ENCODE measurements at regions not wholly inside any gene's neighbourhood (a gene's known extent, or its start where the extent isn't known, plus 50 kb on each side); places are given as distances from the start of the nearest gene placed in this dataset.
"Not testable (repeated sequence)": the region's sequence is repeated elsewhere in the genome, so short reads cannot be mapped to it uniquely, and the experiment has no call there.

DNA sequence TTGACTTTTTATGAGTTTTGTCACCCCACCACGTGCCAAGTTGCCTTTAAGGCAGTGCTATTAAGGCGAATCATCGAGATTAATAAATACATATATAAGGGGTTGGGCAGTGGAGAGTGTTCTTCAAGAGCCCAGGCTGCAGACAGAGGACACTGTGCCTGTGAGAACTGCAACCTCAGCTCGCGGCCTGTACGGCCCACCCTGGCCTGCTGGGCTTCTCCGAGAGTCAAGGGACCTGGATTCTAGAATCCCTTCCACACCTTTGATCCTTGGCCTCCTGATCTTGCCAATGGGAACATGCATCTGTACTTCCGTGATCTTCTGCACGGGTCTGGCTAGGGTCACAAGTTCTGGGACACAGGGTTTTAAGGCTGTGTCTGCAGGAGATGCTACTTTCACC, 54.5 kb downstream of the IRX5 start:
- no peak for DNase-seq

- DNase-seq = no peak
Measured at GRCh38 chr16:54985668-54986067, 55.0 kb downstream of the IRX5 start.

GRCh38 chr16:54986409-54986808, 55.7 kb downstream of the IRX5 start:
- DNase-seq = no peak

DNA sequence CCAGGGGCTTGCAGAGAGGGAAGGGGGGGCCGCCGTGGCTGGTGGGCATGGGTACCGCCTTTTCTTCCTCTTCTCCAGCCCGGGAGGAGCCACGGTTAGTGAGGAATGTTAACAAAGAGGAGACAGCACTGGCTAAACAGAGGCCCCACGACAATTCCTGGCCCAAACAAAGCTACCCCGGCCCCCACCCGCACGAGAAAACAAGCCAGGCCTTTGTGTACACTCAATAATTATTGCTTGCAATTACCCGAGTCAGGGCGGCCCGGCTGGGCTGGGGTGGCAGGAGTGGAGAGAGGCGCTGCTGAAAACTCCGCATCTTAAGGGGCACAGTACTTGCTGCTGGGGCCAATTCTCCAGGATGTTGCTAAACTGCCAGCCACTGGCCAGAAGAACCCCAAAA, 56.4 kb downstream of the IRX5 start:
- no peak for DNase-seq

GRCh38 chr16:54991525-54991924, 60.9 kb downstream of the IRX5 start:
- no peak for DNase-seq

- not testable (repeated sequence) for DNase-seq
Measured at GRCh38 chr16:54991946-54992345, 61.3 kb downstream of the IRX5 start.

GRCh38 chr16:54993106-54993895, 62.6 kb downstream of the IRX5 start:
- DNase-seq = no peak

GRCh38 chr16:54996186-54996585, 65.5 kb downstream of the IRX5 start:
- no peak for DNase-seq

GRCh38 chr16:54998834-54999233, 68.2 kb downstream of the IRX5 start:
- no peak for DNase-seq

DNA sequence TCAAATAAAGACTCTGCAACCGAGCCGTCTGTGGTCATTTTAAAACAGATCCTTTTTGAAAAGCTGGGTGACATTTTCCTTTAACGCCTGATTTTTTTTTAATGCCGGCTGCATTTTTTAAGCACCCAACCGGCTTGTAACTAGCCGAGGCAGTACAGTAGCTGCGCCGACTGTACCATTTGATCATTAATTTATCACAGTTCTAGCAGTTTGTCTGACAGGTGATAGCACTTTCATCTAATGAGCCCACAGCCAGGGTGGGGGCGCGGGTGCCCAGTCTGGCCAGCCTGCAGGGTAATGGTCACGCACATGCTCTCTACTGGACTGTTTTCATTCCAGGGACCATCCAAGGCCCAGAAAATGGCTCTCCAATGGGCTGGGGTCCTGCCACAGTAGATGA, 68.8 kb downstream of the IRX5 start:
- DNase-seq = no peak

DNA sequence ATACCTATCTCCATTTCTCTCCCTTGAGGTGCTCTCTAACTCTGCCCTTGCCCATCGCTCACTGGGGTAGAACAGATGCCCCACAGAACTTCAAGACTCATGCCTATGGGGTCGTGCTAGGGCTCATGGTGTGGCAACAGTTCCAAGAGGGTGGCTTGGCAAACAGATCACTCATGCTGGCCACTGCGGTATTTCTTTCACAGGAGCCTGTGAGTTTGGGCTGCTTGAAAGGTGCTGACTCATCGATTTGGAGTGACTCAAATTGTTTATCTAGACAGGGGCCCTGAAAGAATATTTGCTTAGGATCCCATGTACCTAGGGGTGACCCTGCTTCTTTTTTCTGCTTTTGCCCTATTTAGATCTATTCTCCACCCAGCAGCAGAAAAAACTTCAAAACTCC, 69.9 kb downstream of the IRX5 start:
- DNase-seq = no peak

DNA sequence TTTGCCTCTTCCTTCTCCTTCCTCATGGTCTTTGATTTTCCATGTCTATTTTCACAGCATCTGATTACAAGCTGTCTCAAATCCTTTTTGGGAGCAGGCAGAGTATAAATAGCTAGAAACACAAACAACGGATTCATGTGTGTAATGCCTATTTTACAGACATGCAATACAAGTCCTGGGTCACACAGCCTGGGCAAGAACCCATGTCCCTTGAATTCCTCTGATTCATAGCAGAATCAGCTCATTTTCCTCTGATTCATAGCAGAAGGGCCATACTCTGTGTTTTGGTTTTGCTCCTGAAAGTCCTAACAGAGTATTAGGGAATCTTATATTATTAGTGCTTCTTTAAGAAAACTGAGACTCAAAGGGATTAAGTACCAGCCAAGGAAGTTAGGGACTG, 71.3 kb downstream of the IRX5 start:
- DNase-seq = no peak

- no peak for DNase-seq
Measured at GRCh38 chr16:55002419-55002818, 71.8 kb downstream of the IRX5 start.

GRCh38 chr16:55003306-55003705, 72.6 kb downstream of the IRX5 start:
- DNase-seq = no peak

GRCh38 chr16:55003916-55004315, 73.3 kb downstream of the IRX5 start:
- DNase-seq = no peak

DNA sequence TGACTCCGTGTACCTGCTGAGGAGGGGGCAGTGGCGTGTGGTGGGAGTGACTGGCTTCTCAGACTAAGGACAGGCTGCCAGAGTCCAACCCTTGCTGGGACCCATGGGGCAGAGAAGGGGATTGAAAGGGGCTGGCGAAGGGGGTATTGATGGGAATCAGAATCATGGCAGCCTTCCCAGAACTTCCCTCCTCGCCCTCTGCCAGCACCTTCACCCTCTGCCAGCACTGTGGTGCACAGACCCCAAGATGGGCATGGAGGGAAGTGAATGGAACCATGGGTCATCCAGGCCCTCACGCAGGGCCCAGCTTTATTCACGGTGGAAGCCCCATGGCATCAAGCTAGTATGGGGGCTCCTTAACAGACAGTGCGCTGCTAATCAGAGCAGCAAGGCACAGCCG, 76.8 kb downstream of the IRX5 start:
- no peak for DNase-seq

DNA sequence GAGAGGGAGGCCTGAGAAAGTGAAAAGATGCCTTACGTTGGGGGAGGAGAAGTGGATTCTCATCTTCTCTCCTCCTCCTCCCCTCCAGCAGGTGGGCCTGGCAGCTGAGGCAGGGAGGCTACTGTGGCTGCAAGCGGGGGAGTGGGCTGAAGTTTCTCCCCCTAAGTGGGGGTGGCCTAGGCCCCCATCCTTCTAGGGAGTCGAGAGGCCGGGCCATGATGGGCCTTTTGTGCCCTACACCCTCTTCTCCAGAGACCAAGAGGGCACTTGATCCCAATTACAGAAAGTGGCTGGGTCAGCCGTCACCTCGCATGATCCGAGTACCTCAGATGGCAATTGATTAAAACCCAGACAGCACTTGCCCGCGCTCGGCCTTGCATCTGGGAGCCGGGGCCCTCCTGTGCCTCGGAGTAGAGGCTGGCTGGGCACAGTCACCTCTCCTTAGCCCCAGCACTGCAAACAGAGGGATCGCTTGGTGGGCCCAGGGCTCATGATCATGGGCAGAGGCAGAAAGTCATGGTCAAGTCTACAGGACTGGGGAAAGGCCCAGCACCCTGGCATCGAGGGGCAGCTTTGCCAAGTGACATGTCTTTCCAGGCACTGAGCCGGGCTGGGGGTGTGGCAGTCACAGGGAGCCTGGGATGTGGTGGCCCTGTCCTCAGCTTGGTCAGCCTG, 78.3 kb downstream of the IRX5 start:
- DNase-seq = no peak

GRCh38 chr16:55009581-55009980, 78.9 kb downstream of the IRX5 start:
- DNase-seq = no peak

DNA sequence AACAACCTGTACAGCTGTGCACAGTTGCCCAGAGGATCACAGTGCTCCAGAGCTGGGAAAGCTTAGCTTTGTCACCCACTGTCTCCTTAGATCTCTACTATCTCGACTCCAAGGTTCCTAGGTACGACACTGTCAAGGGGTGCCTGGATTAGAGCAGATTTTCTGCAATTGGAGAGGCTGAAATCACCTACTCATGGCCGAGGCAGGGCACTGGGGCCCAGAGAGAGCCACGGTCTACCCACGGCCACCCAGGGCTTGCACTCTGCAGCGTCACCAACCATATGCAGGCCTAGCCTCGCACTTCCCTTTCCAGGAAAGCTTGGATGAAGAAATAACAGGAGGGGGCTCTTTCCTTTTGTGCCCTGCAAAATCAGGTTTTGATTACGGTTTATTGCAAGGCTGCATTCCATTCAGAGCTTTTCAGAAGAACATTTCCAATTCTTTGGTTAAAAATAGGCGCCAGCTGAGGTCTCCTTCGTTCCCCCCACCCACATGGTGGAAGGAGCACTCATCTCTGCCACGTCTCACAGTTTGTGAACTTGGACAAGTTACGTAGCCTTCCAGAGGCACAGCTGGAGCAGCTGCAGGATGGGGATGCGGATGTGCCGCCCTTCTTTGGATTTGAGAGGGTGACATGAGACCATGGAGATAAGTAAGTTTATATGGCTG, 80.0 kb downstream of the IRX5 start:
- DNase-seq = no peak

DNA sequence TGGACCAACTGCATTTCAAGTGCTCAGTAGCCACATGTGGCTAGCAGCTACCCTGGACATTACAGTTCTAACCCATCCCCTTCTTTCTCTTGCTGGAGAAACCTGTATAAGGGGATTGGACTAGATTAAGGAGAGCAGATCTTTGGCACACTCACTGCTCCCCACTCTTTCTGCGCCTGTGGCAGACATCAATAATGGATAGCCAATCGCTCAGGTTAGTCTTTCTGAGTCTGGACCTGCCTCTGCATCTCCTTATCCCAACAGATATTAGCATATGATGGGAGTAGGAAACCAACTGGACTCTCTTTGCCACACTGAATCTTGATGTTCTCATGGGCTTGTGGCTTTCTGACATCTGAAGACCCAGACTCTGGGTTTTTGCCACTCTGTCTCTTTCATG, 81.7 kb downstream of the IRX5 start:
- DNase-seq = no peak

- DNase-seq = no peak
Measured at GRCh38 chr16:55012793-55013192, 82.1 kb downstream of the IRX5 start.

GRCh38 chr16:55014022-55014421, 83.4 kb downstream of the IRX5 start:
- no peak for DNase-seq

GRCh38 chr16:55015181-55015913, 84.7 kb downstream of the IRX5 start:
- no peak for DNase-seq

All from CD4-positive, alpha-beta T cell treated with Interleukin-10 for 1 hour (primary cell).